GM12878 (cell line): ENCODE measurements at regions not wholly inside any gene's neighbourhood (a gene's known extent, or its start where the extent isn't known, plus 50 kb on each side); places are given as distances from the start of the nearest gene placed in this dataset.
A peak's percentile ranks its signal among the peaks of the same experiment; 100 is the strongest.

Source experiments
- BMI1 ChIP-seq: fragments of 450-650 bp; IDR thresholded peaks from 2 replicates; pipeline ENCODE4 v1.6.1; 2016; ENCODE audit warnings: mild to moderate bottlenecking, moderate library complexity, borderline replicate concordance
- CBX3 ChIP-seq: fragments of 200-600 bp; sonication (generic); IDR thresholded peaks from 2 replicates; pipeline ENCODE4 v1.6.1; 2016; ENCODE audit warnings: low read depth, borderline replicate concordance
- CBX5 ChIP-seq: sonication (generic); IDR thresholded peaks from 2 replicates; pipeline ENCODE4 v1.6.1; 2016; ENCODE audit warnings: low read depth, moderate library complexity, mild to moderate bottlenecking, inconsistent platforms
- CHD2 ChIP-seq: IDR thresholded peaks from 2 replicates; pipeline ENCODE4 v1.6.1; 2011; ENCODE audit warnings: low read depth, low read length, improper control_type of control experiment, borderline replicate concordance
- CHD4 ChIP-seq: fragments of 200-600 bp; sonication (generic); IDR thresholded peaks from 2 replicates; pipeline ENCODE4 v1.6.1; 2016; ENCODE audit warnings: mild to moderate bottlenecking
- E2F8 ChIP-seq: fragments of 450-650 bp; IDR thresholded peaks from 2 replicates; pipeline ENCODE4 v1.6.1; 2018; ENCODE audit warnings: mild to moderate bottlenecking, low read depth, moderate library complexity; ENCODE audit not compliant: partially characterized antibody
- FOS ChIP-seq: IDR thresholded peaks from 3 replicates; pipeline ENCODE4 v1.6.1; 2011; ENCODE audit warnings: borderline replicate concordance; ENCODE audit not compliant: insufficient read length; ENCODE audit errors: extremely low read depth
- GABPA ChIP-seq: IDR thresholded peaks from 2 replicates; pipeline ENCODE4 v1.6.1; 2014; ENCODE audit warnings: antibody characterized with exemption, low read depth, mild to moderate bottlenecking, inconsistent platforms
- HDAC6 ChIP-seq: fragments of 200-600 bp; sonication (generic); IDR thresholded peaks from one replicate; pipeline ENCODE4 v1.8.0; 2017; ENCODE audit warnings: antibody characterized with exemption; ENCODE audit not compliant: unreplicated experiment
- IRF4 ChIP-seq: IDR thresholded peaks from 2 replicates; pipeline ENCODE4 v1.6.1; 2011; ENCODE audit warnings: low read depth, low read length
- LARP7 ChIP-seq: fragments of 450-650 bp; IDR thresholded peaks from 2 replicates; pipeline ENCODE4 v1.6.1; 2017; ENCODE audit warnings: mild to moderate bottlenecking
- MTA3 ChIP-seq: IDR thresholded peaks from 2 replicates; pipeline ENCODE4 v1.6.1; 2012; ENCODE audit warnings: low read length, inconsistent platforms, borderline replicate concordance
- MYC ChIP-seq: IDR thresholded peaks from 2 replicates; pipeline ENCODE4 v1.6.1; 2011; ENCODE audit warnings: mild to moderate bottlenecking, low read length, moderate library complexity, inconsistent platforms; ENCODE audit not compliant: insufficient read depth, insufficient replicate concordance, insufficient read length, severe bottlenecking
- NBN ChIP-seq: fragments of 450-650 bp; IDR thresholded peaks from 2 replicates; pipeline ENCODE4 v1.6.1; 2016
- NFYB ChIP-seq: IDR thresholded peaks from 2 replicates; pipeline ENCODE4 v1.6.1; 2011; ENCODE audit warnings: low read depth, mild to moderate bottlenecking, low read length, improper control_type of control experiment, moderate library complexity; ENCODE audit not compliant: insufficient read depth
- NR2F1 ChIP-seq: fragments of 450-650 bp; conservative IDR thresholded peaks from 2 replicates; pipeline ENCODE4 v1.6.1; 2017; ENCODE audit warnings: mild to moderate bottlenecking
- RB1 ChIP-seq: fragments of 450-650 bp; formaldehyde crosslinking; IDR thresholded peaks from 2 replicates; pipeline ENCODE4 v1.6.1; 2017; ENCODE audit warnings: mild to moderate bottlenecking, borderline replicate concordance
- RBBP5 ChIP-seq: fragments of 200-600 bp; sonication (generic); conservative IDR thresholded peaks from 2 replicates; pipeline ENCODE4 v1.6.1; 2016
- SMAD5 ChIP-seq: IDR thresholded peaks from 2 replicates; pipeline ENCODE4 v1.6.1; 2016; ENCODE audit warnings: antibody characterized with exemption, low read depth
- TBL1XR1 ChIP-seq: IDR thresholded peaks from 2 replicates; pipeline ENCODE4 v1.6.1; 2012; ENCODE audit warnings: low read depth, low read length, improper control_type of control experiment
- YBX1 ChIP-seq: fragments of 450-650 bp; IDR thresholded peaks from 2 replicates; pipeline ENCODE4 v1.6.1; 2016; ENCODE audit warnings: antibody characterized with exemption
- ZBTB4 ChIP-seq: fragments of 450-650 bp; formaldehyde crosslinking; IDR thresholded peaks from 2 replicates; pipeline ENCODE4 v1.4.0; 2022; ENCODE audit warnings: mild to moderate bottlenecking, moderate library complexity
- ZNF207 ChIP-seq: fragments of 450-650 bp; IDR thresholded peaks from 2 replicates; pipeline ENCODE4 v1.6.1; 2014; ENCODE audit warnings: antibody characterized with exemption, mild to moderate bottlenecking, borderline replicate concordance
- ZNF217 ChIP-seq: fragments of 450-650 bp; IDR thresholded peaks from 2 replicates; pipeline ENCODE4 v1.6.1; 2017; ENCODE audit warnings: antibody characterized with exemption, mild to moderate bottlenecking
- TF ChIP-seq, protein P1 (sequence below): fragments of 450-650 bp; IDR thresholded peaks from 2 replicates; pipeline ENCODE4 v1.6.1; 2017; ENCODE audit warnings: low read depth, mild to moderate bottlenecking, moderate library complexity

DNA sequence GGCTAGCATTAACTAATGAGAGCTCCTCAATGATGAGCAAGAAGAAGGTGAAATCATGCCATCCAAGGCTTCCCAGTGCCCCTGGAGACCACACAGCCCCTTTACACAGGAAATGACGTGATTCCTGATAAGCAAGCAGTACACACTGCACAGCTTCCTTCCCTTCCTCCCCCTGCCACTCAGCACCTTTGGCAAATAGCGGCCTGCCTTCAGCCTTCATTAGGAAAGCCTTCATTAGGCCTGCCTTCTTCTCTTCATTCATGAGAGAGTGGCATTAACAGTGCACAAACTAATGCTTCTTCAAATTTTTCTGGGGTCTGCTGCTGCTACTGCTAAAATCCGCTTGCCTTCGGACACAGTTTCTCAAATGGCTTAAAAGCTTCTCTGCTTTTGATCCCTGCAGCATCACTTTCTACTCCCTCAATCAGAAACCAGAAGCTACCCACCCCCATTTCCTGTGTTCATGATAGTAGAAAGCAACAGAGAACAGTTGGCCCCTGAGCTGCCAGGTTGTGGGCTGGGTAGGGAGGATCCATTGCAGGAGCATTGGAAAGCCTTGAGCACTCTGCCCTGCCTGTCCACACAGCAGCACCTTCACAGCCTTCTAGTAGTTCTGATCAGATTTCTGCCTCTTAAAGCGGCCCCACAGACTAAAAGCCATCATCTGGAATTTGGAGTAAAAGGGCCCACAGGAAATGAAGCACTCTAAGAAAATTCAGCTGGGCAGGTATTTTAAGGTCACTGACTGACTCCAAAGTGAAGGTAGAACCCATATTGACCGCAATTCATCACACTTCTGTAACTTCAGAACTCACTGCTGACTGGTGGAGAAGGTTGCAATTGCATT lies 103.8 kb upstream of the ETV6 start (continued):
- TF ChIP-seq CBX5 (peak; percentile 60; the same call in 1 of the 2 replicates), BMI1 (no peak), TBL1XR1 (no peak), RB1 (no peak), YBX1 (no peak), ZNF217 (0 out of 2 replicates have a peak, but pooled peaks have one; percentile 27), CBX3 (no peak), CHD4 (no peak), FOS (no peak), IRF4 (0 out of 2 replicates have a peak, but pooled peaks have one; percentile 12), ZBTB4 (no peak), NR2F1 (peak; percentile 77), CHD2 (no peak), E2F8 (no peak), RBBP5 (no peak), MYC (no peak), NFYB (no peak), LARP7 (0 out of 2 replicates have a peak, but pooled peaks have one; percentile 22), GABPA (peak; percentile 64; the same call in 1 of the 2 replicates), MTA3 (peak; percentile 21; the same call in 1 of the 2 replicates), ZNF207 (peak; percentile 28; the same call in 1 of the 2 replicates), HDAC6 (no peak), SMAD5 (no peak), NBN (peak; percentile 83)
- TF ChIP-seq, protein P1, sequence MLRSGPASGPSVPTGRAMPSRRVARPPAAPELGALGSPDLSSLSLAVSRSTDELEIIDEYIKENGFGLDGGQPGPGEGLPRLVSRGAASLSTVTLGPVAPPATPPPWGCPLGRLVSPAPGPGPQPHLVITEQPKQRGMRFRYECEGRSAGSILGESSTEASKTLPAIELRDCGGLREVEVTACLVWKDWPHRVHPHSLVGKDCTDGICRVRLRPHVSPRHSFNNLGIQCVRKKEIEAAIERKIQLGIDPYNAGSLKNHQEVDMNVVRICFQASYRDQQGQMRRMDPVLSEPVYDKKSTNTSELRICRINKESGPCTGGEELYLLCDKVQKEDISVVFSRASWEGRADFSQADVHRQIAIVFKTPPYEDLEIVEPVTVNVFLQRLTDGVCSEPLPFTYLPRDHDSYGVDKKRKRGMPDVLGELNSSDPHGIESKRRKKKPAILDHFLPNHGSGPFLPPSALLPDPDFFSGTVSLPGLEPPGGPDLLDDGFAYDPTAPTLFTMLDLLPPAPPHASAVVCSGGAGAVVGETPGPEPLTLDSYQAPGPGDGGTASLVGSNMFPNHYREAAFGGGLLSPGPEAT, result peak; percentile 58; the same call in 1 of the 2 replicates
